Skeletal muscle cell (primary cell): ENCODE measurements at regions not wholly inside any gene's neighbourhood (a gene's known extent, or its start where the extent isn't known, plus 50 kb on each side); places are given as distances from the start of the nearest gene placed in this dataset.

Experiments used
- DNase-seq: peaks from one replicate; pipeline ENCODE4 v3.0.0-alpha.2; 2010; ENCODE audit warnings: low read depth
- H3K4me3 ChIP-seq: 2 replicates; pipeline ENCODE4 v1.5.1; 2011; ENCODE audit warnings: low read depth, mild to moderate bottlenecking, control low read depth, low read length, moderate library complexity

DNA sequence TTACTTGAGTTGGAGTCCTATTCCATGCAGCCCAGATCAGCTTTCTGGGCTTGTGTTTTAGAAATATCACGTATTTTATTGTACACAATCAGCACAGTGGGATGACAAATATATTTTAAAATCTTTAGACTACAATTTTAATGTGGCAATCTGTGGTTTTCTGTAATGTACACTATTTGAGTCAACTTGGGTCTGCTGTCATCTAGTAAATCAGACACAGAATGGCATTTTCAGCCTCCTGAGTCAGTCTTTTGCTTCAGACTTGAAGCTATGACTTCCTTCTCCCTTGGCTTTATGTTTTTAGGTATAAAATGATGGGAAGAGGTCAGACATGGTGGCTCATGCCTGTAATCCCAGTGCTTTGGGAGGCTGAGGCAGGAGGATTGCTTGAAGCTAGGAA lies 232.1 kb downstream of the NECTIN3 start:
- DNase-seq, result peak; percentile 60

DNA sequence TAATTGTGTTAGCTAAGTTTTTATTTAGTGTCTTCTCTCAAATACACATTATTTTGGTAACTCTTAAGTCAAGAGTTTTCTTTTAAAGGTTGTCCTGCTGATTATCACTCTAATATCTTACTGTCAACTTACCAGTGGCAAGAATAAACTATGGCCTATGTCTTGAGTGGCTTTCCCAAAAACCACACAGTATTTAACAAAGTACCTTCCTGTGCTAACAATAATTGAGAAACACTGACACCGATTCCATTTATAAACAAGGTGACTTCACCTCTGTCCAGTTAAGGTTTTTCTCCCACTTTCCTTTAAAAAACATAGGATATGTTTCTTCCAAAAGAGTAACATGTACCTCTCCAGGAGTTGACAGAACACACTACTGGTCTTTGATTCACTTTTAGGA lies 234.3 kb upstream of the CD96 start:
- no peak overlapping the region for H3K4me3 ChIP-seq
- DNase-seq, result no peak

More for the DNA sequence above, 232.1 kb downstream of the NECTIN3 start:
- H3K4me3 ChIP-seq, result no peak overlapping the region

DNA sequence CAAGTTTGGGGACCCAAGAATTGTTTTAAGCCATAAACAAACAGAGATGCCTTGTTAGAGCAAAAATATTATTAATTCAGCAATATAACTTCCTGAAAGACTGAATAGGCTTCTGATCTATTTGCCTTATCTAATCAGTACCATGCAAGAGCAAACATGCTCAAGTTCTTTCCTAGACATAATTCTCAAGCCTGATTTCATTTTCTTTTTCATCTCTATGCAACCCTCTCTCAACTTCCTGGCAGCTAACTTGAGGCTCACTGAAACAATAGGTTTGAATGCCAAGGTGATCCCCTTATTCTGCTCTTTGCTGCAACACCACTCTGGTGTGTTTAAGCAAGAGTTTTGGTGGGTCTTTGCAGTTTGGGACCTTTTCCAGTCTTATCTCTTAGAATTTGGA lies 230.9 kb upstream of the CD96 start:
- DNase-seq, result no peak
- H3K4me3 ChIP-seq, result no peak overlapping the region

DNA sequence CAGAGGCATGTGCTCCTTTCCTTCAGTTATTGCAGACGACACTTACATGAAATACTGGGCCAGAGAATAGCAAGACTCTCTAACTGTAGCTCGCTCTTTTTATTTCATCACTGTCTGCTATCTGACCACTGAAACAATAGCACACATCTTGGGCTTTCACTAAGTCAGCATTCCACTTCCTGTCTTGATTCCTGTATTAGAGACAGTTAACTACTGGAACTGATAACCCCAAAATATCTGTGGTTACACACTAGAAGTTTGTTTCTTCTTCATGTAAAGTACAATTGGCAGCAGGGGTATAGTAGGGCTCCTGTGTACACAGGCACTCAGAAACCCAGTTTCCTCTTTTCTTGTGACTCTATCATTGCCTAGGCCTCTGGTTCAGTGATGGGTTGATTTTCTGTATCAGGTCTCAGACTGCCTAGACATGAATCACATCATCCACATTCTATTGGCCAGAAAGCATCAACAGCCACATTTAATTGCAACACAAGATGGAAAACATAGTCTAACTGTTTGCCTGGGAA lies 230.2 kb upstream of the CD96 start:
- DNase-seq, result no peak
- no peak overlapping the region for H3K4me3 ChIP-seq

DNA sequence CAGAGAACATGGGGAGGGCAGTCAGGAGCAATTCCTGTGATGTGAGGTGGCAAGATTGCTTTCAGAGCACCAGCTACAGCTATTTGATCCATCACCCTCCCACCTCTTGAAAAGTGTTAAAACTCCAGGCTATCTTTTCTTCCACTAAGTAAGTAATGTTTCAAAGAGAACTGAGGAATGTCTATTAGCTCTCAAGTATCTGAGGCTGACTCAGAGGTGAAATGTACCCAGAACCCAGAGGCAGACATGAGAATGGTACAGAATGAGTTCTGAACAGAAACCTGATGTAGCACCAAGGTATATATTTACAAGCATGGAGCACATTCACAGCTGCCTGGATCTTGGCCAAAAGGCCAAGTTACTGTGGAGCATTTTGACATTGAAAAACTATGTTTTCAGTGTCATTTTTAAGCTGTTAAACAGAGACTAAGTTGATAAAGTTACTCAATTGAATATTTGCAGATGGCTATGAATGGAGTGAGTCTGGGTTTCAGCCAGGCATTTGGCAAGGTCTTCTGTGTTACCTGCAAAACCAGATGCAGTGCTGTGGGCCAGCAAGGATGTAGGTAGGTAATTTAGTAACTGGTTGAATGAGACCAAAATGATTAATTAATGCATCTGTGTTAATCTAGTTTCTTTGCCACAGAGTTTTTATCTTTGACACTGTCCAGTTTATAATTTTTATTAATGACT lies 227.7 kb upstream of the CD96 start:
- DNase-seq, result no peak
- H3K4me3 ChIP-seq, result no peak overlapping the region

DNA sequence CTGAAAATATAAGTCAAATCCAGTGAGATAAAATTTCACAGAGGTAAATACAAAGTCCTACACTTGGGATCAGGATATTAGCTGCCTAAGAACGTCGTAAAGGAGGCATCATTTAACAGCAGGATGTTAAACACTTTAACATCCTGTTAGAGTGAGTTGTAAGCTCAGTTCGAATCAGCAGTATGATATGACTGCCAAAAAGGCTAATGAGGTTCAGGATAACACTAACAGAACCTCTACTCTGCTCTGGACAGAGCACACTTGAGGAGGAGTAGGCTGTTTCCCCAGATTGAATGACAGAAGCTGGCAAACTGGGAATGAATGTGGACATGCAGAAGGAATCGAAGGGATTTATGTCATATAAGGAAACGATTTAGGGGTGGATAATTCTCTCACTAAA lies 227.1 kb upstream of the CD96 start:
- H3K4me3 ChIP-seq, result no peak overlapping the region
- no peak for DNase-seq

DNA sequence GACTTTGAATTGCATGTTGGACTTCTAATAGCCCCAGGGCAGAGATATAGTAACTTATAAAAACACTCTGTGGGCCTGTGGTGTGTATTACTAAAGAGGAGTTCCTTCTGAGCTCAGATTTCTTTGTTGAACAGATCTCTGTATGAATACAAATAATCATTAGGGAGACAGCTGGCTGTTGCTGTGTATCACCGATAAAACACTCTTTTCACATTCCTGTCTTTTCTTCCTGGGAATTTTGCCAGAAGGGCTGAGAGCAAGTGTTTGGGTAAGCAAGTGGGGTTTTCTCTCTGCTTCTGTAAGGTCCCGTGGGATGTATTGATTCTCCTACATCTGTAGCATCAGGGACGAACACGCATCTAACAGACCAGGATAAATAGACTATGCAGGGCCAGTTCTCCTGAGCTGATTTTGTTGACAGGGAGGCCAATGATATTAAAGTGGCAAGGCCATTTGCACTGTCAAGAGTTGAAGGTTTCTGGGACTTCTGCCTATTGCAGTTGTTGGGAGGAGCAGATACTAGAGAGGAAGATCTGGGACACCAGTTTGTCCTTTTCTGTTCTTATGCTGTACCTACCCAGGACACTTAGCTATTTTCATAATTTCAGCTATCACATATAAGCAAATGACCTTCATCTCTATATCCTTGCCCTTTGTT lies 225.9 kb upstream of the CD96 start:
- DNase-seq, result peak; percentile 82

DNA sequence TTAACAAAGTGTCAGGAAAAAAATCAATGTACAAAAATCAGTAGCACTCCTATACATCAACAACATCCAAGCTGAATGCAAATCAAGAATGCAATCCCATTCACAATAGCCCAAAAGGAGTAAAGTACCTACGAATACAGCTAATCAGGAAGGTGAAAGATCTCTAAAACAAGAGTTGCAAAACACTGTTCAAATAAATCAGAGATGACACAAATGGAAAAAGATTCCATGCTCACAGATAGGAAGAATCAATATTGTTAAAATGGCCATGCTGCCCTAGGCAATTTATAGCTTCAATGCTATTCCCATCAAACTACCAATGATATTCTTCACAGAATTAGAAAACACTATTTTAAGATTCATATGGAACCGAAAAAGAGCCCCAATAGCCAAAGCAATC lies 223.7 kb upstream of the CD96 start:
- DNase-seq, result no peak
- H3K4me3 ChIP-seq, result no peak overlapping the region

More for the DNA sequence above, 225.9 kb upstream of the CD96 start:
- no peak overlapping the region for H3K4me3 ChIP-seq

DNA sequence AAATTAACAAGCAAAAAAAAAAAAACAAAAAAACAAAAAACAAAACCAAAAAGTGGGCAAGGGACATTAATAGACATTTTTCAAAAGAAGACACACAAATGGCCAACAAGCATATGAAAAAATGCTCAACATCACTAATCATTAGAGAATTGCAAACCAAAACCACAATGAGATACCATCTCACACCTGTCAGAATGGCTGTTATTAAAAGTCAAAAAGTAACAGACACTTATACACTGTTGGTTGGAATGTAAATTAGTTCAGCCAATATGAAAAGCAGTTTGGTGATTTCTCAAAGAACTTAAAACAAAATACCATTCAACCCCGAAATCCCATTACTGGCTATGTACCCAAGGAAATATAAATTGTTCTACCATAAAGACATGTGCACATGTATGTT lies 222.4 kb upstream of the CD96 start:
- H3K4me3 ChIP-seq, result no peak overlapping the region
- DNase-seq, result no peak

DNA sequence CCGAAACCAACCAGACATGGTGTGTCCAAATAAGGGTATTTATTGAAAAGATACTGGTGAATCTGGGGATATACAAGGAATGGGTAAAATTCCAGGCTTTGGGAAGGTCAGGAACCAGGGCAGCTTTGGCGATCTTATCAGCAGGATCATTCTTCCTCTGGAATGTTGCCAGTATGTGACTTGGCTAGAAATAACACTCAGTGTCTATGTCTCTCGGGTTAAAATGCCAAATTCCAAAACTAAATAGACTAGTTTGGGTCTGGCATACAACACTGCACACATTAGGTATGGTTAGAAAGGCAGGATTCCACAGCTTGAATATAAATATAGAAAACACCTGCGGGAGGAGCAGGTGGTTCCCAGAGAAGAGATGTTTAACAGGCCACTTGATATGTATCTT lies 220.2 kb upstream of the CD96 start:
- DNase-seq, result no peak
- no peak overlapping the region for H3K4me3 ChIP-seq

DNA sequence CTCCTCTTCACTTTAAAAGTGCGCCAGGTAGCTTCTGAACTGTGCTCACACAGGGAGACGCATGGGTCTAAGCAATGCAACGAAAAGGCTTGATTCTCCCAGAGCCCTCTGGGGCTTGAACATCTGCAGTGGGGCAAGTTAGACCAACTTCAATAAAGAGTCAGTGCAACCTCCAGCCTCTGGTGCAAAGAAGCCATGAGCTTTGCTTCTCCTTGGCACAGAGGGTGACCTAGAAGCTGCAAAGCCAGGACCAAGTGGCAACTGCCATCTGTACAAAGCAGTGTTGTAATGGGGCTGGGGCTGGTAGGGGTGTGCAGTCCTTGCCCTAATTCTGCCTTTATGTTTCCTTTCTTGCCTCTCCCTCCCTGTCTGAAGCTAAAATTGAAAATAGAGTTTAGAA lies 219.0 kb upstream of the CD96 start:
- no peak overlapping the region for H3K4me3 ChIP-seq
- no peak for DNase-seq

DNA sequence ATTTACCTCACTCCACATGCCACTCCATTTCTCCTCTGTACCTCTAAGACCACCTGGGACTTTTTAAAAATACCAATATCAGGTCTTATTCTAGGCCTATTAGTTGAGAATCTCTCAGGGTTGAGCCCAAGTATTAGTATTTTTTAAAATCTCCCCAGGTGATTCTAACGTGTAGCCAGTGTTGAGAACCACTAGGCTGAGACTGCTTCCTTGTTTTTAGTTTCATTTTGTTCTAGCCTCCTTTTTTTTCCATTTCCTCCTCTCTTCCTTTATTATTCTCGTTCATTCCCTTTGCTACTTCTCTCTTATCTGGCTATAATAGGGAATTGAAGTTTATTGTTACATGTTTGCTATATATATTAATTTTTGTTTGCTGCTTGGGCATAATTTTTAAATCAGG lies 217.8 kb upstream of the CD96 start:
- H3K4me3 ChIP-seq, result no peak overlapping the region
- no peak for DNase-seq

DNA sequence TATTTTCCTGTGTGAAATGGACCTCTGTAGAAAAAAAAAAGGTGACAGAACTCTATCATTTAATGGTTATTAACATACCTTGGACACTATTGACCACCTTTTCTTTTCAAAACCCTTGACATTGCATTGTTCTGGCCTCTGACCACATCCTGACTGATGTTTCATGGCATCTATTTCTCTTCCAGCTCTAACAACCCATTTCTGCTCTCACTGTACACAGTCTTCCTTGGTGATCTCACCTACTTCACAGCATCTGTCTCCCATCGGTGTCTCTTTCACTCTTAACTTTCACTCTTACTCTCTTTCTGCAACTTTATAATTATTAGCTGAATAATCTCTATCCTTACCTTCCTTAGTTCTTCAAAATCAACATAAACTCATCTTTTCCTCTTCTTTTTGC lies 217.4 kb upstream of the CD96 start:
- DNase-seq, result no peak
- no peak overlapping the region for H3K4me3 ChIP-seq

DNA sequence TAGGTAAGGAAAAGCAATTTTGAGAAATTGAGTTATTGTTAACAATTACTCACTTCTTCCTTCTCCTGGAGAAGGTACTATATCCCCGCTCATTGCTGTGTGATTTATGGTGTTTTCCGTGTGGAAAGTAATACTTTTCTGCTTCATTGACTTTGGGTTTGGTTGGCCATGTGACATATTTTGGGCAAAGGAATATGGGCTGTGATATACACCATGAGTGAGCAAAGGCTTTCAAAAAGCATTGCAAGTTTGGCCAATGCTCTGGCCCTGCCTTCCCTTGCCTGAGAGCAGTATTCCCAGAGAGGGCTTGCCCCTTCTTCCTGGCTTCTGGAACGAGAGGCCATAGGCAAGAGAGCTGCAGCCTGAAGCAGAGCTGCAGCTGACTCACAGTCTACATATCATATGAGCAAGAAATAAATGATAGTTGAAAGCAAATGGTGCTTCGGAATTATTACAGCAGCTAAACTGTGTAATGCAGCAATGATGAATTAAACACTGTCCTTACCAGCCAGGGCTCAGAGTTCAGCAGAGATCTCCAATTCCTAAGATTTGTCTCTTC lies 216.8 kb upstream of the CD96 start:
- DNase-seq, result no peak
- H3K4me3 ChIP-seq, result no peak overlapping the region

DNA sequence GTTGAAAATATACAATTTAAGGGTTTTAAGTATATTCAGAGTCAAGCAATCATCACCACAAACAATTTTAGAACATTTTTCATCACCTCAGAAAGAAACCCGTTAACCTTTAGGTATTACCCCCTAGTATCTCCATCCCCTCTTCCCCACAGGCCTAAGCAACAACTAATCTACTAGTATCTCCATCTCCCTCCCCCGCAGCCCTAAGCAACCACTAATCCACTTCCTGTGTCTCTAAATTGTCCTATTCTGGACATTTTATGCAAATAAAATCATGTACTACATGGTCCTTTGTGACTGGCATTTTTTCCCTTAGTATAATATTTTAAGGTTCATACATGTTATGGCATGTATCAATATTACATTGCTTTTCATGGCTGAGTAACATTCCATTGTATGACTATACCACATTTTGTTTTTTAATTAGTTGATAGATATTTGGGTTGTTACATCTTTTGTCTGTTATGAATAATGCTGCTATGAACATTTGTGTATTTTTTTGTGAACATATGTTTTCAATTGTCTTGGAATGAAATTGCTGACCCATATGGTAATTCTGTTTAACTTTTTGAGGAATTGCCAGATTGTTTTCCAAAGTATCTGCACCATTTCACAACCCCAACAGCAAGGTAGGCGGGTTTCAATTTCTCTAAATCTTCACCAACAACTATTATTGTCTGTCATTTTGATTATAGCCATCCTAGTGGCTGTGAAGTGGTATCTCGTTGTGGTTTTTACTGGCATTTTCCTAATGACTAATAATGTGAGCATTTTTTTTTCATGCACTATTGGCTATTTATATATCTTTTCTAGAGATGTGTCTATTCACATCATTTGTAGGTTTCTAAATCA lies 215.6 kb upstream of the CD96 start:
- peak; percentile 54 for DNase-seq
- no peak overlapping the region for H3K4me3 ChIP-seq

DNA sequence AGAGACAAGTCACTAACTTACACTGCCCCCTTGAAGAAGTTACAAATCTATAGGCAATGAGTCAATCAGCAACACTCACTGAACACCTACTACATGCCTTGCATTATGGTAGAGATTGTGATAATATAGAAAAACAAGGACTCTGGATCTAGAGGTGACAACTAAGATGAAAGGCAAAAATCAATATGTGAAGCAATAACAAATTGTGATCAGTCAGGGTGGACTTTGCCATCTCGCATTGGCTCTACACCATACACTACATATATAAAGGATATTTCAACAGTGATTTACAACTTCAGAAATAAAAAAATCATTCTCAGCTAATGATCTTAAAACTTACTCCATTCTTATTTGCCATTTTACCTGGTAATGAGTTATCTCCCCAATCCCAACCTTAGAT lies 210.7 kb upstream of the CD96 start:
- H3K4me3 ChIP-seq, result no peak overlapping the region
- DNase-seq, result no peak

DNA sequence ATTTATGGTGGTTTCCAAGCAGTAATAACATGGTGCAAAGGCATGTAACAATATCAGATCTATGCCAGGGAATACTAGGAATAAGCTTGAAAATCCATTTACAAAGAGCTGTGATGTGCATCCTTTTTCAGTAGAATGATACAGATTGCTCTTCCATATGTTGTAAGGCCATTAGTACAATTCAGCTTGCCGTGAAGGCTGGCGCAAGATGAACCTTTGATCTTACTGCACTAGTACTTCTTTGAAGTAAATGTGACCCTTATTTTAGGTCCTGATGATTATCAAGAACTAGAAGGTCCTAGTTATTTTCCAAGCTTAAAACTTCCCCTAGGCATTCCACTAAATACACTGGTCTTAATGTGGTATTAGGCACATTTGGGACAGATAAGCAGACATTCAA lies 210.1 kb upstream of the CD96 start:
- H3K4me3 ChIP-seq, result no peak overlapping the region
- DNase-seq, result no peak

DNA sequence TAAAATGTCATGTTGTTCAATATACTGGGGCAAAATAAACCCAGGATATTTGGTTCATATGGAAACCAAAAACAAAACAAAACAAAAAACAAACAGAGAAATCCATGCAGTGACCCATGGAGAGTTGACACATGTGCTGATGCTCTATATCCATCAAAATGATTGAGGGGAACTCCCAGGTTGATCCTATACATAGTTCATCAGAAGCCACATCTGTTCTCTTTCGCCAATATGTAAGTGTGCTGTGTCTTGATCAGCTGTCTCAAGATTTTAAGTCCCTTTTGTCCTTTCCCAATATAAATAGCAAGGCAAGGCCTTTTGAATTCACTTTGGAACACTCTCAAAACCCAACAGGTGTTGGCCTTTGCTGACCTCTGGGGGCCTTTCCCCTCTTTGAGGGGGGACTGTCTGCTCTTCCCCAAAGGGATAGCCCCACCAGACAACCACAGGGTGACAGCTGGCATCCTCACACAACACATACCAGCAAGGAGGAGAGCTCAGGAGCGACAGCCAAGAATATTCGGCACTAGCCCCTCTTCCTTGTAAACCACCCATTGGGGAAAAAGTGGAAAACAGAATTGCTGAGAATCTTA lies 209.4 kb upstream of the CD96 start:
- peak; percentile 61 for DNase-seq
- H3K4me3 ChIP-seq, result no peak overlapping the region

DNA sequence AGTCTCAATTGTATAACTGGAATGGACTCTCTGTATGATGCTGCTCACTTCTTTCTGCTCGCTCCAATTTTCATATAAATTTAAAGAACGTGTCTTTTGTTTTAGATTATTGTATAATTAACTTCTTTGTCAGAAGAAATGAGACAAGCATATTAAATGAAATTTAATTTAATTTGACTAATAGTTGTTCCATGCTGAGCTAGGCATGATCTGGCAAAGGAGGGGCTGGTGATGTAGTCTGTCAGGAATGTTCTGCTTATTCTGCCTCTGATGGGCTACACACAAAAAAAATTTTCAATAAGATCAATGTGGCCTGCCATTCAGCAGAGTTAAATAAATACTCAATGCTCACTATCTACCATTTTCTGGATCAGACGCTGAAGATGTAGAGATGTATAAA lies 208.4 kb upstream of the CD96 start:
- no peak overlapping the region for H3K4me3 ChIP-seq
- no peak for DNase-seq
